EL (cell line): ENCODE measurements at regions not wholly inside any gene's neighbourhood (a gene's known extent, or its start where the extent isn't known, plus 50 kb on each side); places are given as distances from the start of the nearest gene placed in this dataset.
"Not testable (repeated sequence)": the region's sequence is repeated elsewhere in the genome, so short reads cannot be mapped to it uniquely, and the experiment has no call there.

ENCODE experiments used
- DNase-seq: peaks from one replicate; pipeline ENCODE4 v3.0.0-alpha.2; 2016

- peak; percentile 72 for DNase-seq
These were observed 66.3 kb downstream of the FAM72C start for GRCh38 chr1:143905214-143906179.

- DNase-seq, result not testable (repeated sequence)
These were observed 67.2 kb downstream of the FAM72C start for GRCh38 chr1:143904622-143904979.

DNA sequence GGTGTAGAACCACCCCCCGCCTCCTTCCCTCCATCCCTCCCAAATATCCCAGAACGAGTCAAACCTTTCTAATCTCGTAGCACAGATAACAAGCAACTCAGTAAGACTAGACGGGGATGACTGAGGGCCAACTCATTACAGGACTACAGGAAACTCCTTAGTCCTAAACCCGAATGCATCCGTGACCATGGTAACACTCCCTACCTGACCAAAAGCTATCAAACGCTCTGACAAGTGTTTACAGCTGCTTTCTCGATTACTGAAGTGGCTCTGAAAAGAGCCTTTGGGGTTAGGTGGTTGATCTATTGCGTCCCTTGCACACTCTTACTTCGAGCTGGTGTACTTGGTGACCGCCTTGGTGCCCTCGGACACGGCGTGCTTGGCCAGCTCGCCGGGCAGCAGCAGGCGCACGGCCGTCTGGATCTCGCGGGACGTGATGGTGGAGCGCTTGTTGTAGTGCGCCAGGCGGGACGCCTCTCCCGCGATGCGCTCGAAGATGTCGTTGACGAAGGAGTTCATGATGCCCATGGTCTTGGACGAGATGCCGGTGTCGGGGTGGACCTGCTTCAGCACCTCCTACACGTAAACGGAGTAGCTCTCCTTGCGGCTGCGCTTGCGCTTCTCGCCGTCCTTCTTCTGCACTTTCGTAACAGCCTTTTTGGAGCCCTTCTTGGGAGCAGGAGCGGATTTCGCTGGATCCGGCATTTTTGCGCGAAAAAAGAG is 67.7 kb downstream of the FAM72C start:
- DNase-seq, result peak; percentile 56

DNA sequence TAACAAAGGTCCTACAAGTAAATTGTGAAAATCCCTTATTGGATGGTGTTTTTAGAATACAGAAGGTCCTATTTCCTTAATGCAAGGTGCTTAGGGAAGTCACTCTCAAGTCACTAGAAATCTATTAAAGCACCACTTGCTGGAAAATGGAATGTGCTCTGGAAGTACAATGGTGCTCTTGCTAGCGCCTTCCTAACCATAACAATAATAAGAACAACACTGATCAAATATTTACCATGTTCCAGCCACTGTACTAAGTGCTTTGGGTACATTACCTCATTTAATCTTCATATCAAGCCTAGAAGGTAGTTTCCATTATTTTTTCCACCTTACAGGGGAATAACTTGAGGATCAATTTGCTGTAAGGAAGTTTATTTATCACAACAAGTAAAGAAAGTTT is 75.4 kb downstream of the FAM72C start:
- DNase-seq, result not testable (repeated sequence)

GRCh38 chr1:143884932-143885574 is 86.7 kb downstream of the FAM72C start:
- DNase-seq, result peak; percentile 56

DNA sequence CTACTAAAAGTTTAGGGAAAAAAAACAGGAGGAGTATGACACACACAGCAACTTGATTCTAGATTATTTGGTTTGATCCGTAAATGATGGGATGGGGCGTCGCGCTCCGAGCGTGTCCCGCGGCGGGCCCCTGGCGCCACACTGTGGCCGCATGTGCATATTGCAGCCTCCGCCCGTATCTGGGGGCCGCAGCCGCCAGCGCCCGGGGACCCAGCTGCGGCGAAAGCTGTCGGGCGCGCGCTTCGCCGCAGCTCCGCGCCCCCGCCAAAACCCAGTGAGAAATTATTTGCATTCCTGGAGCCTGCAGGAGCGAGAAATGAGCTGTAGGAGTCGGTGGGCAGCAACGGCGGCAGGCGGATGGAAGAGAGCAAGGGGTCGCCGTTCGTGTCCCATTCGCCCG is 87.3 kb downstream of the FAM72C start:
- not testable (repeated sequence) for DNase-seq

DNA sequence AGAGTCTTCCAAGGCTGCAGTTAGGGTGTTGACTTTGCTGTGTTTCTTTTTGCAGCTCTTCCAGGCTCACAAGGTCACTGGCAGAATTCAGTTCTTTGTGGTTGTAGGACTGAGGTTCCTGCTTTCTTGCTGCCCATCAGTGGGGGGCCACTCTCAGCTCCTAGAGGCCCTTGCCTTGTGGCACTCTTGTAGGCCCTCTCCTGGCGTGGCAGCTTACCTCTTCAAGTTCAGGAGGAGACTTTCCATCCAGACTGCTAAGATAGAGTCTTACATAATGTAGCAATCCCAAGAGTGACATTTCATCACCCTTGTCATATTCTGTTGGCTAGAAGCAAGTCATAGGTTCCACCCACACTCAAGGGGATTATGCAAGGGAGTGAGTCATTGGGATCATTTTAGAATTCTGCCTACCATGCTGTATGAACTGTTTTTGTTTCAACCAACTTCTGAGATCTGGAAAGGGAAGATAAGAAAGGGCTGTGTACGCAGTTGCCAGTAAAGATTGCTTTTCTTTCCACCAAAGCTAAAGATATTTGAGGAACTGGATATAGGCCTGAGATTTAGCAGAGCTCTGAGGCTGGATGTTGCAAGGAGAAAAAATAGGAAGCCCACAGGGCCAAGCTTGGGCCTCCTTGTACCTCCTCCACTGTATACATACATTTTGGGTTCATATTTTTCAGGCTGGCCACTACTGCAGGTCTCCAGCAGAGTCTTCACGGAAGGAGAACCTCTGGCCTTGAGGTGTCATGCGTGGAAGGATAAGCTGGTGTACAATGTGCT is 91.8 kb downstream of the FAM72C start:
- DNase-seq, result not testable (repeated sequence)

- DNase-seq, result not testable (repeated sequence)
These were observed 95.8 kb downstream of the FAM72C start for GRCh38 chr1:143875947-143876346.

GRCh38 chr1:143874625-143875024 is 97.2 kb downstream of the FAM72C start:
- not testable (repeated sequence) for DNase-seq

DNA sequence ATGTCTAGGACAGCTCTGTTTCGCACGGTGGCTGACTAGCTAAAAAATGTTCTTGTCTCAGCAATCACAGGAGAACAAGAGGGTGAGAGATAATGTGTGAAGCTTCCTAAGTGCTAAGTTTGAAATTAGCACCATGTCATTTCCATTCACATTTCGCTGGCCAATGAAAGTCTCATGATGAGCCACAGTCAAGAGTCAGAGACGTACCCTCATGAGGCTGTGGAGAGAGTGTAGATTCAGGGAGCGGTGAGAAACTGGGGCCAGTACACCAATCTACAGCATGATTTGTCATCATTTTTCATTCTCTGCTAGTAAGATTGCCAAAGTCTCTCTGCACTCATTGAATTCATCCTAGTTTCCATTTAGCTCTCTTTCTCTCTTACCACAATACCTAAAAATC is 98.1 kb downstream of the FAM72C start:
- DNase-seq, result not testable (repeated sequence)

DNA sequence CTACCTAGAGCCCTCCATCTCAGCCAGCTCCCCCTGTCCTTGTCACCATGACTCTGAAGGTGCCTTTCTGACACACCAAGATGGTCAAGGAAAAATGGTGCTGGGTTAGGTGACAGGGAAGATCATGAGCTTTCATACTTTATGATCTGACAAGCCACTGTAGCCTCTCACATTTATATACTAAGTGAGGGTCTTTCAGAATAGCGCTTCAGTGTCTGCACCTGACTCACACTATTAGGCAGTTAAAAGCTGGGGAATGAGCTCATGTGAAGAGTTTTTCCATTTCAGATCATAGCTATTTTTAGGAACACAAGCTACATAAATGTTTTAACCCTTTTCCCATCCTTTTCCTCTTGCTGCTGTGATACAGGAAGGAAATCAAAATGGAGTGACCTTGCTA is 101.4 kb downstream of the FAM72C start:
- not testable (repeated sequence) for DNase-seq

GRCh38 chr1:143867590-143868220 is 104.1 kb downstream of the FAM72C start:
- DNase-seq, result not testable (repeated sequence)

DNA sequence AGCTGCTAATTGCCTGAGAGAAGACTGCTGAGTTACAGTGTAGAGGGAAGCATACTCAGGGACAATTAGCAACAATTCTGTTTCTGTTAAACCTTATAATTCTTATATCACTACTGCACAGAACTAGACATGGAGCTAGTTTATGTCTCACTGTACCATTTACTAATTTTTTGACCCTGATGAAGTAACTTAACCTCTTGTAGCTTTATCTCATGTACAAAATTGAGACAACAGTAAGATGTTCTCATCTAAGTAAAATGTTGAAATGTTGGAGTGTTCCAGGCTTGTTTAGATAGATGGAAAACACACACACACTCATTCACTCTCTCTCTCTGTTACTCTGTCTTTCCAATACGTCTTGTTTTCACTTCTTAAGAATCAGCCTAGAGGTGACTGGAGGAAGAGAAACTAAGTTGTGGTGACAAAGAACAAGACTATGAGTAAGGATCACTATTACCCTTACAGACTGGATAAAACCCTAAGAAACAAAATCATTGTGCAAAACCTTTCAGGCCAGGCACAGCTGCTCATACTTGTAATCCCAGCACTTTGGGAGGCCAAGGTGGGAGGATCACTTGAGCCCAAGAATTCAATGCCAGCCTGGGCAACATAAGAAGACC is 107.8 kb downstream of the FAM72C start:
- not testable (repeated sequence) for DNase-seq

- DNase-seq, result not testable (repeated sequence)
These were observed 109.1 kb downstream of the FAM72C start for GRCh38 chr1:143862722-143863121.

DNA sequence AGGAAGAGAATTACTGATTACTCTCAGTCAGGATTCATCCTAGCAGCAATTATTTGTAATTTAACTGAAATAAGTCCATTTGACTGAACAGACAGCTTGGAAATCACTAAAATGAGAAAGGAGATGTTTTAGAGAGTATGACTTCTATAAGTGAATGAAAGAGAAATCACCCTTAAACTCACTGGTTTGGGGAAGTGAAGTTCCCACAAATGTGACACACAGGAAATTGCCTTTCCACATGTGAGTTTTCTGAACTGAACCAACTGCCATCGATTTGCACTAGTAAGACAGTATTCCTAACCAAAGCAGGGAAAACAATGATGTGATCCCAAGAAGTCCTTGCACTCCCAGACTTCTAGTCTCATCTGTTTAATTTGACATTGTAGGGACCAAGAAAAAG is 110.5 kb downstream of the FAM72C start:
- not testable (repeated sequence) for DNase-seq

DNA sequence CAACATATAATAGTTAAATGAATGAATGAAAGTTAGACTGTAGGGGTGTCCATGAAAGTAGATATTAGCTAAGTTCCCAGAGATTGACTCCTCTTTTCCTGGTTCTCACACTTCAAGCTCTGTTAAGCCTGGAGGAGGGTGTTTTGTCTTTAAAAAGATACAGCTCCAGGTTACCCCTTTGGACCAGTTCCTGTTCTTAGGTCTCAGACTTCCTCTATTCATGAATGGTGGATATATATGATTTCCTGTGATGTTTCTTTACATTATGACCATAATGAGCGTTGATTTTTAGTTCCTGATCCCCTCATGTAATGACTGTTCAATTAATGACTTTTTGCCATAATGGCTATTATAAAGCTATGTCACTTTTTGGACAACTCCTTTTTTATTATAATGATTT is 115.9 kb downstream of the FAM72C start:
- not testable (repeated sequence) for DNase-seq

- DNase-seq, result not testable (repeated sequence)
These were observed 117.7 kb downstream of the FAM72C start for GRCh38 chr1:143854069-143854468.

DNA sequence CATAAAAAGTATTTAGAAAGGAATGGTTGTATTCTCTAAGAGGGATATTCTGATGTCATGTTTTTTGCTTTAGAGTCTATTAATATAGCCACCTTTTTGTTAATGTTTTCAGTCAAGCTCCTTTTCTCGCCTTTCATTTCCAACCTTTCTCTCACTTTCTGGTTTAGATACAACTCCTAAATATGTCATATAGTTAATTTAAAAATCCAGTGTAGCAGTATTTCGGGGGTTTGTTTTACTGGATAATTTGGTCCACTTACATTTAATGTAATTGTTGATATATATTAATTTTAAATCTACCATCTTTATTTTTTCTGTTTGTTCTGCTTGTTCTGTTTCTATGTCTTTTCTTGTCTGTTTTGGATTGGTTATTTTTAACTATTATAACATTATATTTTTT is 121.1 kb downstream of the FAM72C start:
- DNase-seq, result not testable (repeated sequence)

GRCh38 chr1:143848859-143849258 is 122.9 kb downstream of the FAM72C start:
- DNase-seq, result not testable (repeated sequence)

- DNase-seq, result not testable (repeated sequence)
These were observed 126.6 kb downstream of the FAM72C start for GRCh38 chr1:143845193-143845592.

DNA sequence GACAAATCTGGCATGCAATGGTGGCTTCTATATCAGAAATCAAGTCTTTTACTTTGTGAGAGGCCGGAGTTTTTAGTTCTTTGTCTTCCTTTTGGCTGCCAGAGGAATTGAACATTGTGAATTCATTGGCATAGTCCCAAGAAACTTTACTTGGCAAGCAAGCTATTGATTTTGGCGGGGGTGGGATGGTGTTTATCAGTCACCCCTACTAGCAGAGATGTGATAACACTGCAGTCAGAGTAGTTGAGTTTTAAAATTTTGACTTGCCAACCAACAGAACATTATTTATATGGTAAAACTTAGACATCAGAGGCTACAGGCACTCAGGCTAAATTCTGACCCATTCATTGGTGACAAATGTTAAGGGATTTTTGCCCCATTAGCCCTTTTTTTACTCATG is 129.7 kb downstream of the FAM72C start:
- not testable (repeated sequence) for DNase-seq
